ENCODE measurements at regions not wholly inside any gene's neighbourhood (a gene's known extent, or its start where the extent isn't known, plus 50 kb on each side); places are given as distances from the start of the nearest gene placed in this dataset.

GRCh38 chr15:101540480-101541239, 51.2 kb upstream of the PCSK6 start:
- peak; percentile 63 for DNase-seq
- TF ChIP-seq POLR2A (IDR thresholded peaks at IDR 0.05) (no peak), CTCF (IDR thresholded peaks at IDR 0.05) (peak in 1 of 4 experiments; percentile 19), EP300 (IDR thresholded peaks at IDR 0.05) (no peak)
- Histone ChIP-seq H3K4me3 (no peak overlapping the region), H3K4me1 (no peaks in the 10 kb centered on the region), H3K27ac (no peak overlapping the region), H3K27me3 (no peaks in the 10 kb centered on the region), H3K9me3 (no peaks in the 10 kb centered on the region), H3K36me3 (no peaks in the 10 kb centered on the region)
- 72 to 78% methylated on average over 10 of the region's 10 CpGs for WGBS, 2 donors
- intact Hi-C loops (cut with DNase I) = loop anchor here (5.0 kb wide), 1 partner anchor 102 kb away; no protein-coding TSS in a partner anchor

- Histone ChIP-seq H3K4me1 (no peaks in the 10 kb centered on the region), H3K27me3 (no peaks in the 10 kb centered on the region), H3K36me3 (no peaks in the 10 kb centered on the region), H3K27ac (no peak overlapping the region), H3K4me3 (no peak overlapping the region), H3K9me3 (no peaks in the 10 kb centered on the region)
- peak; percentile 25 for DNase-seq
- intact Hi-C loops (cut with DNase I) = loop anchor here (5.0 kb wide), 1 partner anchor 102 kb away; no protein-coding TSS in a partner anchor
- 91% methylated on average over 7 of the region's 7 CpGs for WGBS, 2 donors
- no peak for TF ChIP-seq POLR2A (IDR thresholded peaks at IDR 0.05)
- TF ChIP-seq POLR2AphosphoS5 (IDR thresholded peaks at IDR 0.05) = no peak
- TF ChIP-seq EP300 (IDR thresholded peaks at IDR 0.05) = no peak
- TF ChIP-seq CTCF (IDR thresholded peaks at IDR 0.05) = no peak
Observed at GRCh38 chr15:101539930-101540329, 50.4 kb upstream of the PCSK6 start.

- peak; percentile 51 for DNase-seq
- intact Hi-C loops (cut with DNase I) = no loop called here
- no peaks in the 10 kb centered on the region for H3K9me3 ChIP-seq
- H3K27me3 ChIP-seq = no peaks in the 10 kb centered on the region
- H3K4me1 ChIP-seq = no peaks in the 10 kb centered on the region
- H3K27ac ChIP-seq = no peak overlapping the region
- WGBS, 2 donors = 91 to 93% methylated on average over 13 of the region's 13 CpGs
- TF ChIP-seq EP300 (IDR thresholded peaks at IDR 0.05) (no peak), POLR2A (IDR thresholded peaks at IDR 0.05) (no peak), POLR2AphosphoS5 (IDR thresholded peaks at IDR 0.05) (no peak), CTCF (IDR thresholded peaks at IDR 0.05) (no peak)
- no peaks in the 10 kb centered on the region for H3K36me3 ChIP-seq
- no peak overlapping the region for H3K4me3 ChIP-seq
Observed at GRCh38 chr15:101539492-101539891, 50.0 kb upstream of the PCSK6 start.
